ENCODE measurements at regions not wholly inside any gene's neighbourhood (a gene's known extent, or its start where the extent isn't known, plus 50 kb on each side); places are given as distances from the start of the nearest gene placed in this dataset.
"Not testable (repeated sequence)": the region's sequence is repeated elsewhere in the genome, so short reads cannot be mapped to it uniquely, and the experiment has no call there.

- Histone ChIP-seq H3K9me3 (ENCODE audit: control insufficient read depth, insufficient read depth, low read length) (no peaks in the 10 kb centered on the region), H3K27me3 (ENCODE audit: control insufficient read depth, insufficient read depth, low read length) (no peaks in the 10 kb centered on the region), H3K36me3 (ENCODE audit: control insufficient read depth, insufficient read depth, low read length) (no peaks in the 10 kb centered on the region), H3K27ac (ENCODE audit: low read depth, low read length) (no peak overlapping the region), H3K4me1 (ENCODE audit: control insufficient read depth, insufficient read depth, low read length) (no peaks in the 10 kb centered on the region), H3K4me3 (ENCODE audit: low read depth, low read length) (no peak overlapping the region)
- WGBS (ENCODE audit: insufficient coverage): 59% methylated on average over 7 of the region's 7 CpGs
- DNase-seq (ENCODE audit: low read depth in 4 of 6, low spot score in 6 of 6): no peak
Measured at GRCh38 chrX:142804085-142804484, 221.6 kb upstream of the SPANXN4 start.

GRCh38 chrX:142819461-142819860 lies 206.3 kb upstream of the SPANXN4 start:
- Histone ChIP-seq H3K27me3 (ENCODE audit: control insufficient read depth, insufficient read depth, low read length) (no peaks in the 10 kb centered on the region), H3K4me3 (ENCODE audit: low read depth, low read length) (no peak overlapping the region), H3K4me1 (ENCODE audit: control insufficient read depth, insufficient read depth, low read length) (no peaks in the 10 kb centered on the region), H3K36me3 (ENCODE audit: control insufficient read depth, insufficient read depth, low read length) (no peaks in the 10 kb centered on the region), H3K27ac (ENCODE audit: low read depth, low read length) (no peak overlapping the region), H3K9me3 (ENCODE audit: control insufficient read depth, insufficient read depth, low read length) (peaks cover 1% of the 10 kb centered on the region)
- DNase-seq (ENCODE audit: low read depth in 4 of 6, low spot score in 6 of 6): no peak
- 86% methylated on average over 4 of the region's 5 CpGs for WGBS (ENCODE audit: insufficient coverage)

- no peaks in the 10 kb centered on the region for H3K27me3 ChIP-seq (ENCODE audit: control insufficient read depth, insufficient read depth, low read length)
- H3K27ac ChIP-seq (ENCODE audit: low read depth, low read length): no peak overlapping the region
- no CpG with 5 or more reads among the region's 1 CpG for WGBS (ENCODE audit: insufficient coverage)
- no peak overlapping the region for H3K4me3 ChIP-seq (ENCODE audit: low read depth, low read length)
- DNase-seq (ENCODE audit: low read depth in 4 of 6, low spot score in 6 of 6): no peak
- H3K4me1 ChIP-seq (ENCODE audit: control insufficient read depth, insufficient read depth, low read length): no peaks in the 10 kb centered on the region
- H3K9me3 ChIP-seq (ENCODE audit: control insufficient read depth, insufficient read depth, low read length): no peaks in the 10 kb centered on the region
- H3K36me3 ChIP-seq (ENCODE audit: control insufficient read depth, insufficient read depth, low read length): no peaks in the 10 kb centered on the region
Measured at GRCh38 chrX:142828129-142828528, 197.6 kb upstream of the SPANXN4 start.

DNA sequence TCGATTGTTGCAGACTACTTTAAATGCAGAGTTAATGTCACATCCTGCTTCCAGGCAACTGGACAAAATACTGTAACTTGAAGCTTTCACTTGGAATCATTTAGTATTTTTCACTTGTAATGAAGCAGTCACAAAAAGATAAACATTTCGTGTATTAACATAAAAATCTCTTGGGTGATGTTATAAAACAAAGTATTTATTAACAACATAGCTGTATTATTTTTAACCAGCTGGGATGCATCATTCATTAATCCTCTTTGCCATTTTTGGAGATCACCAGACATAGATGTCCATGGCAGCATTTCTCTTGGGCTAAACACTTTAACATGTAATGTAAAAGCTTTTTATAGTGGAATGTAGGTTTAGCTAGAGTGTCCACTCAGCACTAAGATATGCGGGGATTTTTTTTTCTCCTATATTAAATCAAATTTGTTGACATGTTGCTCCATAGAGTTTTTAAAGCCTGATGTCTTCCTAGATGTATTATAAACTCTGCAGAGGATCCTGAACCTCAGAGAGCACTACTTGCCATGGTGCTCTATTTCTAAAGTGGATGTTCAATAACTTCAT lies 193.7 kb upstream of the SPANXN4 start:
- Histone ChIP-seq H3K4me1 (ENCODE audit: control insufficient read depth, insufficient read depth, low read length) (no peaks in the 10 kb centered on the region), H3K27ac (ENCODE audit: low read depth, low read length) (no peak overlapping the region), H3K9me3 (ENCODE audit: control insufficient read depth, insufficient read depth, low read length) (no peaks in the 10 kb centered on the region), H3K36me3 (ENCODE audit: control insufficient read depth, insufficient read depth, low read length) (no peaks in the 10 kb centered on the region), H3K4me3 (ENCODE audit: low read depth, low read length) (no peak overlapping the region), H3K27me3 (ENCODE audit: control insufficient read depth, insufficient read depth, low read length) (no peaks in the 10 kb centered on the region)
- WGBS (ENCODE audit: insufficient coverage): no CpG with 5 or more reads among the region's 3 CpGs
- DNase-seq (ENCODE audit: low read depth in 4 of 6, low spot score in 6 of 6): no peak

GRCh38 chrX:142854970-142855369 lies 170.8 kb upstream of the SPANXN4 start:
- Histone ChIP-seq H3K4me3 (ENCODE audit: low read depth, low read length) (no peak overlapping the region), H3K9me3 (ENCODE audit: control insufficient read depth, insufficient read depth, low read length) (no peaks in the 10 kb centered on the region), H3K27ac (ENCODE audit: low read depth, low read length) (no peak overlapping the region), H3K36me3 (ENCODE audit: control insufficient read depth, insufficient read depth, low read length) (no peaks in the 10 kb centered on the region), H3K4me1 (ENCODE audit: control insufficient read depth, insufficient read depth, low read length) (no peaks in the 10 kb centered on the region), H3K27me3 (ENCODE audit: control insufficient read depth, insufficient read depth, low read length) (no peaks in the 10 kb centered on the region)
- no peak for DNase-seq (ENCODE audit: low read depth in 4 of 6, low spot score in 6 of 6)
- 48% methylated on average over 2 of the region's 2 CpGs for WGBS (ENCODE audit: insufficient coverage)

DNA sequence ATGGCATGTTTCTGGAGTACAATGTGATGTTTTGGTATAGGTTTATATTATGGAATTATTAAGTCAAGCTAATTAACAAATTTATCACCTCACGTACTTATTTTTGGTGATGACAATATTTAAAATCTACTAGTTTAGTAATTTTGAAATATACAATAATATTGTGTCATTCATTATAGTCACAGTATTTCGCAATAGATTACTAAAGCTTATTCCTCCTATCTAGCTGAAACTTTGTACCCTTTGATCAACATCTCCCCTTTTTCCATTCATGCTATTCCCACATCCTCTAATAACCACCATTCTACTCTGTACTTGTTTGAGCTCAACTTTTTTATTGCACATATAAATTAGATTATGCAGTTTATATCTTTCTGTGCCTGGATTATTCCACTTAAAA lies 164.8 kb upstream of the SPANXN4 start:
- Histone ChIP-seq H3K36me3 (ENCODE audit: control insufficient read depth, insufficient read depth, low read length) (no peaks in the 10 kb centered on the region), H3K27ac (ENCODE audit: low read depth, low read length) (no peak overlapping the region), H3K9me3 (ENCODE audit: control insufficient read depth, insufficient read depth, low read length) (no peaks in the 10 kb centered on the region), H3K4me1 (ENCODE audit: control insufficient read depth, insufficient read depth, low read length) (no peaks in the 10 kb centered on the region), H3K27me3 (ENCODE audit: control insufficient read depth, insufficient read depth, low read length) (no peaks in the 10 kb centered on the region), H3K4me3 (ENCODE audit: low read depth, low read length) (no peak overlapping the region)
- no peak for DNase-seq (ENCODE audit: low read depth in 4 of 6, low spot score in 6 of 6)
- no CpG with 5 or more reads among the region's 2 CpGs for WGBS (ENCODE audit: insufficient coverage)

- no peaks in the 10 kb centered on the region for H3K9me3 ChIP-seq (ENCODE audit: control insufficient read depth, insufficient read depth, low read length)
- WGBS (ENCODE audit: insufficient coverage): no CpG with 5 or more reads among the region's 4 CpGs
- no peak overlapping the region for H3K4me3 ChIP-seq (ENCODE audit: low read depth, low read length)
- DNase-seq (ENCODE audit: low read depth in 4 of 6, low spot score in 6 of 6): no peak
- H3K4me1 ChIP-seq (ENCODE audit: control insufficient read depth, insufficient read depth, low read length): no peaks in the 10 kb centered on the region
- H3K36me3 ChIP-seq (ENCODE audit: control insufficient read depth, insufficient read depth, low read length): no peaks in the 10 kb centered on the region
- no peaks in the 10 kb centered on the region for H3K27me3 ChIP-seq (ENCODE audit: control insufficient read depth, insufficient read depth, low read length)
- no peak overlapping the region for H3K27ac ChIP-seq (ENCODE audit: low read depth, low read length)
Measured at GRCh38 chrX:142861557-142861956, 164.2 kb upstream of the SPANXN4 start.

DNA sequence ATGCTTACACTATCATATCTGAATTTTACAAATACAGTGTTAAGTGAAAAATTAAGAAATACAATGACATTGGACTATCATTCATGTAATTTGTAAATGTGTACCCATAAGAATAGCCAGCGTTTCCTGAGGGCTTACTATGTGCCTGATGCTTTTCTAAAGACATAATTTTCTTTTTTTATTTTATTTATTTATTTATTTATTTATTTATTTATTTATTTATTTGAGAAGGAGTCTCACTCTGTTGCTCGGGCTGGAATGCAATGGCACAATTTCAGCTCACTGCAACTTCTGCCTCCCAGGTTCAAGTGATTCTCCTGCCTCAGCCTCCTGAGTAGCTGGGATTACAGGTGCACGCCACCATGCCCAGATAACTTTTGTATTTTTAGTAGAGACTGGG lies 159.5 kb upstream of the SPANXN4 start:
- not testable (repeated sequence) for H3K36me3 ChIP-seq (ENCODE audit: control insufficient read depth, insufficient read depth, low read length); H3K27me3 ChIP-seq (ENCODE audit: control insufficient read depth, insufficient read depth, low read length); H3K9me3 ChIP-seq (ENCODE audit: control insufficient read depth, insufficient read depth, low read length); H3K4me1 ChIP-seq (ENCODE audit: control insufficient read depth, insufficient read depth, low read length); H3K4me3 ChIP-seq (ENCODE audit: low read depth, low read length); H3K27ac ChIP-seq (ENCODE audit: low read depth, low read length); DNase-seq (ENCODE audit: low read depth in 4 of 6, low spot score in 6 of 6)
- no CpG with 5 or more reads among the region's 3 CpGs for WGBS (ENCODE audit: insufficient coverage)

DNA sequence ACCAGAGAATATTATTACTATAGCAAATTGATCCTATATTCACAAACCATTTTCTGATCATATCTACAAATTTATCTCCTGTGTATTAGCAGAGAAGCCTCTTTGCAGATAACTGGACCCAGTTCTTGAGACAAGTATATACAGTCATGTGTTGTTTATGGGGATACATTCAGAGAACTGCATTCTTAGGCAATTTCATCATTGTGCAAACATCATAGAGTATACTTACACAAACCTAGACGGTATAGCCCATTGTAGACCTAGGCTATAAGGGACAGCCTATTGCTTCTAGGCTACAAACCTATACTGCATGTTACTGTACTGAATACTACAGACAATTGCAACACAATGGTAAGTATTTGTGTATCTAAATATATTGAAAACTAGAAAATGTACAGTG lies 152.5 kb upstream of the SPANXN4 start:
- Histone ChIP-seq H3K27me3 (ENCODE audit: control insufficient read depth, insufficient read depth, low read length) (no peaks in the 10 kb centered on the region), H3K27ac (ENCODE audit: low read depth, low read length) (no peak overlapping the region), H3K4me1 (ENCODE audit: control insufficient read depth, insufficient read depth, low read length) (no peaks in the 10 kb centered on the region), H3K36me3 (ENCODE audit: control insufficient read depth, insufficient read depth, low read length) (no peaks in the 10 kb centered on the region), H3K4me3 (ENCODE audit: low read depth, low read length) (no peak overlapping the region), H3K9me3 (ENCODE audit: control insufficient read depth, insufficient read depth, low read length) (no peaks in the 10 kb centered on the region)
- no CpG with 5 or more reads among the region's 1 CpG for WGBS (ENCODE audit: insufficient coverage)
- DNase-seq (ENCODE audit: low read depth in 4 of 6, low spot score in 6 of 6): no peak

- H3K36me3 ChIP-seq (ENCODE audit: control insufficient read depth, insufficient read depth, low read length): no peaks in the 10 kb centered on the region
- no peak overlapping the region for H3K4me3 ChIP-seq (ENCODE audit: low read depth, low read length)
- 80% methylated on average over 1 of the region's 3 CpGs for WGBS (ENCODE audit: insufficient coverage)
- no peaks in the 10 kb centered on the region for H3K4me1 ChIP-seq (ENCODE audit: control insufficient read depth, insufficient read depth, low read length)
- DNase-seq (ENCODE audit: low read depth in 4 of 6, low spot score in 6 of 6): no peak
- H3K27me3 ChIP-seq (ENCODE audit: control insufficient read depth, insufficient read depth, low read length): no peaks in the 10 kb centered on the region
- no peak overlapping the region for H3K27ac ChIP-seq (ENCODE audit: low read depth, low read length)
- H3K9me3 ChIP-seq (ENCODE audit: control insufficient read depth, insufficient read depth, low read length): no peaks in the 10 kb centered on the region
Measured at GRCh38 chrX:142884881-142885280, 140.8 kb upstream of the SPANXN4 start.
